ENCODE measurements at regions not wholly inside any gene's neighbourhood (a gene's known extent, or its start where the extent isn't known, plus 50 kb on each side); places are given as distances from the start of the nearest gene placed in this dataset.

DNA sequence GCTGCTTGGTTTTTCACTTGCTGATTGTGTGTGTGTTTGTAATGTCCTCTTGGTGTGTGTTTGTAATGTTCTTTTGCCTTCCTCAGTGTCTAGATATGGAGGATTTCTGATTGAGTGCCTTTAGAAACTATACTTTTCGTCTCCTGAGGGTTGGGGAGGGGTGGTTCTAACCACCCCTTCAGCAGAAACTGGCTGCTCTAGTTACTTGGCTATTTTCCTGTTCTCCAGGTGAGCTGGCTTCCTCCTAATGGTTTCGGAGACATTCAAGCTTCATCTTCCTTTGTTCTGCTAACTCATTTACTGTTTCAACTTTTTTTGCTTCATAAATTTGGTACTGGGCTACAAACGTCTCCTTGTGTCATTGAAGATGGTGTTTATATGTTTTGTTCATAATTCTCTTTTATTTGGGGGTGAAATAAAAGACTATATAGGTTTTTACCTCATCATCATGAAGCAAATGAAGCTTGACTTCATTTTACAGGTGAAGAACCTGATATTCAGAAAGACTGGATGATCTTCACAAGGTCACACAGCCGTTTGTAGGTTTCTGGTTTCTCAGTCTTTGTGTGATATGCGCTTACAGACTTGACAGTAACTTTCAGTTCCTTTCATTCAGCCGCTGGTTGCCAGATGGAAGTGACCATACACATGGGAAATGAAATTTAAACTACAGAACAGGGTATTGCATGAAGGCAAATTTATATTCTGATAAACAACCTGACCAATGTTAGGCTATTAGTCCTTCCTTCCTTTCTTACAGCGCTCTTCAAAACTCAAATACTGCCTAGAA lies 238.5 kb downstream of the GALR1 start:
- no peak for TF ChIP-seq CTCF (IDR thresholded peaks at IDR 0.05; ENCODE audit: low read depth, low read length)
- no peak for TF ChIP-seq POLR2A (IDR thresholded peaks at IDR 0.05; ENCODE audit: extremely low read depth, insufficient read length)
